ENCODE measurements at regions not wholly inside any gene's neighbourhood (a gene's known extent, or its start where the extent isn't known, plus 50 kb on each side); places are given as distances from the start of the nearest gene placed in this dataset.

DNA sequence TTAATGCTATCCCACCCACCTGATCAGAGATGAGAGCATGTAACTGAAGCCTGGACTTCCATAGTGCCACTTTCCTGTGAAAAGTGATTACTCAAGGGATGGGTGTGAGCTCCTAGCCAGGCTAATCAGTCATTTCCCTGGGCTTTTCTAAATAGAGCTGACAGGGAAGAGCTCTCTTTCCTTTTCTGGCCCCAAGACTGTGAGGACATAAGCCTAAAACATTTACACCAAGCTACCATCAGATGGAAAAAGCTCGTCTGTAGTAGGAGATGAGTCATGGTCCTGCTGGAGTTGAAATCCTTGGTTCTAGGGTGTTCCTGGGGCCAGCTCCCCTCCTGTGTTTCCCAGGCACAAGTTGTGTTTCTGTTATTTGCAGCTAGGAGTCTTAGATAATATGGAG lies 52.4 kb upstream of the NDP start:
- no peak for TF ChIP-seq EP300 (IDR thresholded peaks at IDR 0.05)
- TF ChIP-seq, protein P1, sequence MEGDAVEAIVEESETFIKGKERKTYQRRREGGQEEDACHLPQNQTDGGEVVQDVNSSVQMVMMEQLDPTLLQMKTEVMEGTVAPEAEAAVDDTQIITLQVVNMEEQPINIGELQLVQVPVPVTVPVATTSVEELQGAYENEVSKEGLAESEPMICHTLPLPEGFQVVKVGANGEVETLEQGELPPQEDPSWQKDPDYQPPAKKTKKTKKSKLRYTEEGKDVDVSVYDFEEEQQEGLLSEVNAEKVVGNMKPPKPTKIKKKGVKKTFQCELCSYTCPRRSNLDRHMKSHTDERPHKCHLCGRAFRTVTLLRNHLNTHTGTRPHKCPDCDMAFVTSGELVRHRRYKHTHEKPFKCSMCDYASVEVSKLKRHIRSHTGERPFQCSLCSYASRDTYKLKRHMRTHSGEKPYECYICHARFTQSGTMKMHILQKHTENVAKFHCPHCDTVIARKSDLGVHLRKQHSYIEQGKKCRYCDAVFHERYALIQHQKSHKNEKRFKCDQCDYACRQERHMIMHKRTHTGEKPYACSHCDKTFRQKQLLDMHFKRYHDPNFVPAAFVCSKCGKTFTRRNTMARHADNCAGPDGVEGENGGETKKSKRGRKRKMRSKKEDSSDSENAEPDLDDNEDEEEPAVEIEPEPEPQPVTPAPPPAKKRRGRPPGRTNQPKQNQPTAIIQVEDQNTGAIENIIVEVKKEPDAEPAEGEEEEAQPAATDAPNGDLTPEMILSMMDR (IDR thresholded peaks at IDR 0.05) = no peak
- TF ChIP-seq POLR2A (IDR thresholded peaks at IDR 0.05) = no peak
